K562 (cell line): ENCODE measurements at regions not wholly inside any gene's neighbourhood (a gene's known extent, or its start where the extent isn't known, plus 50 kb on each side); places are given as distances from the start of the nearest gene placed in this dataset.

Experiments used
- POLR2A ChIP-seq: fragments of 450-650 bp; conservative IDR thresholded peaks from 2 replicates; pipeline ENCODE4 v1.6.1; 2016
- ZNF780A ChIP-seq: fragments of 250-450 bp; sonication (Bioruptor Pico); IDR thresholded peaks from 2 replicates; pipeline ENCODE4 v1.5.0; 2021; ENCODE audit warnings: mild to moderate bottlenecking

GRCh38 chr3:8204331-8204730 is 297.3 kb upstream of the LMCD1 start:
- TF ChIP-seq ZNF780A (CRISPR knock-in tag): no peak
- TF ChIP-seq POLR2A: no peak
